ENCODE measurements at regions not wholly inside any gene's neighbourhood (a gene's known extent, or its start where the extent isn't known, plus 50 kb on each side); places are given as distances from the start of the nearest gene placed in this dataset.

GRCh38 chr2:150376553-150377335 lies 110.7 kb downstream of the RND3 start:
- Histone ChIP-seq H3K4me2 (ENCODE audit: unreplicated experiment) (no peak overlapping the region), H3K36me3 (ENCODE audit: low read depth) (no peaks in the 10 kb centered on the region), H3K27me3 (replicated peaks; ENCODE audit: insufficient read depth) (no peaks in the 10 kb centered on the region), H3K79me2 (ENCODE audit: insufficient read depth) (no peaks in the 10 kb centered on the region), H3F3A (ENCODE audit: insufficient read depth) (no peaks in the 10 kb centered on the region), H3K4me3 (no peak overlapping the region), H3K4me1 (ENCODE audit: insufficient read depth) (no peaks in the 10 kb centered on the region), H3K9me3 (ENCODE audit: low read depth) (no peaks in the 10 kb centered on the region), H3K27ac (no peak overlapping the region), H2AFZ (no peak overlapping the region), H3K9ac (no peak overlapping the region), H4K20me1 (ENCODE audit: insufficient read depth) (no peaks in the 10 kb centered on the region), H3K9me2 (ENCODE audit: insufficient read depth) (no peaks in the 10 kb centered on the region)
- TF ChIP-seq EZH2phosphoT487 (IDR thresholded peaks at IDR 0.05; ENCODE audit: insufficient read depth, low read depth) (no peak), EZH2 (IDR thresholded peaks at IDR 0.05; ENCODE audit: insufficient read depth, poor library complexity, severe bottlenecking) (no peak)
- no peak for DNase-seq
- 74% methylated on average over 7 of the region's 7 CpGs for WGBS, 2 experiments (ENCODE audit: low coverage in 1 of 2, low lambda C conversion rate in 2 of 2, missing lambda C conversion rate in 2 of 2)
- in situ Hi-C loops (cut with MboI): no loop called here

GRCh38 chr2:150375333-150375732 lies 112.1 kb downstream of the RND3 start:
- Histone ChIP-seq H4K20me1 (ENCODE audit: insufficient read depth) (no peaks in the 10 kb centered on the region), H3K9me3 (ENCODE audit: low read depth) (no peaks in the 10 kb centered on the region), H3F3A (ENCODE audit: insufficient read depth) (no peaks in the 10 kb centered on the region), H2AFZ (no peak overlapping the region), H3K4me1 (ENCODE audit: insufficient read depth) (no peaks in the 10 kb centered on the region), H3K4me3 (no peak overlapping the region), H3K9ac (no peak overlapping the region), H3K27me3 (replicated peaks; ENCODE audit: insufficient read depth) (no peaks in the 10 kb centered on the region), H3K36me3 (ENCODE audit: low read depth) (no peaks in the 10 kb centered on the region), H3K79me2 (ENCODE audit: insufficient read depth) (no peaks in the 10 kb centered on the region), H3K4me2 (ENCODE audit: unreplicated experiment) (no peak overlapping the region), H3K9me2 (ENCODE audit: insufficient read depth) (no peaks in the 10 kb centered on the region), H3K27ac (no peak overlapping the region)
- 59 to 64% methylated on average over 2 of the region's 2 CpGs for WGBS, 2 experiments (ENCODE audit: low coverage in 1 of 2, low lambda C conversion rate in 2 of 2, missing lambda C conversion rate in 2 of 2)
- TF ChIP-seq EZH2phosphoT487 (IDR thresholded peaks at IDR 0.05; ENCODE audit: insufficient read depth, low read depth) (no peak), EZH2 (IDR thresholded peaks at IDR 0.05; ENCODE audit: insufficient read depth, poor library complexity, severe bottlenecking) (no peak)
- in situ Hi-C loops (cut with MboI): no loop called here
- no peak for DNase-seq

- no peak overlapping the region for H2AFZ ChIP-seq
- no peaks in the 10 kb centered on the region for H4K20me1 ChIP-seq (ENCODE audit: insufficient read depth)
- no peaks in the 10 kb centered on the region for H3K4me1 ChIP-seq (ENCODE audit: insufficient read depth)
- H3K27me3 ChIP-seq (replicated peaks; ENCODE audit: insufficient read depth): no peaks in the 10 kb centered on the region
- H3K4me3 ChIP-seq: no peak overlapping the region
- H3K9me3 ChIP-seq (ENCODE audit: low read depth): no peaks in the 10 kb centered on the region
- H3K9ac ChIP-seq: no peak overlapping the region
- in situ Hi-C loops (cut with MboI): no loop called here
- H3K36me3 ChIP-seq (ENCODE audit: low read depth): no peaks in the 10 kb centered on the region
- H3F3A ChIP-seq (ENCODE audit: insufficient read depth): no peaks in the 10 kb centered on the region
- no peak for DNase-seq
- H3K9me2 ChIP-seq (ENCODE audit: insufficient read depth): no peaks in the 10 kb centered on the region
- H3K4me2 ChIP-seq (ENCODE audit: unreplicated experiment): no peak overlapping the region
- whole genome bisulfite sequencing, 2 experiments (ENCODE audit: low coverage in 1 of 2, low lambda C conversion rate in 2 of 2, missing lambda C conversion rate in 2 of 2): 78 to 91% methylated on average over 1 of the region's 1 CpG
- TF ChIP-seq EZH2 (IDR thresholded peaks at IDR 0.05; ENCODE audit: insufficient read depth, poor library complexity, severe bottlenecking): no peak
- no peak for TF ChIP-seq EZH2phosphoT487 (IDR thresholded peaks at IDR 0.05; ENCODE audit: insufficient read depth, low read depth)
- no peak overlapping the region for H3K27ac ChIP-seq
- H3K79me2 ChIP-seq (ENCODE audit: insufficient read depth): no peaks in the 10 kb centered on the region
Measured at GRCh38 chr2:150374492-150374891, 113.0 kb downstream of the RND3 start.

- 95 to 96% methylated on average over 2 of the region's 2 CpGs for WGBS, 2 experiments (ENCODE audit: low coverage in 1 of 2, low lambda C conversion rate in 2 of 2, missing lambda C conversion rate in 2 of 2)
- Histone ChIP-seq H3K27ac (no peak overlapping the region), H2AFZ (no peak overlapping the region), H3K27me3 (replicated peaks; ENCODE audit: insufficient read depth) (no peaks in the 10 kb centered on the region), H3K4me2 (ENCODE audit: unreplicated experiment) (no peak overlapping the region), H4K20me1 (ENCODE audit: insufficient read depth) (no peaks in the 10 kb centered on the region), H3K9me3 (ENCODE audit: low read depth) (no peaks in the 10 kb centered on the region), H3K79me2 (ENCODE audit: insufficient read depth) (no peaks in the 10 kb centered on the region), H3K4me3 (no peak overlapping the region), H3F3A (ENCODE audit: insufficient read depth) (no peaks in the 10 kb centered on the region), H3K9ac (no peak overlapping the region), H3K36me3 (ENCODE audit: low read depth) (no peaks in the 10 kb centered on the region), H3K9me2 (ENCODE audit: insufficient read depth) (no peaks in the 10 kb centered on the region), H3K4me1 (ENCODE audit: insufficient read depth) (no peaks in the 10 kb centered on the region)
- in situ Hi-C loops (cut with MboI): no loop called here
- TF ChIP-seq EZH2phosphoT487 (IDR thresholded peaks at IDR 0.05; ENCODE audit: insufficient read depth, low read depth): no peak
- TF ChIP-seq EZH2 (IDR thresholded peaks at IDR 0.05; ENCODE audit: insufficient read depth, poor library complexity, severe bottlenecking): no peak
- no peak for DNase-seq
Measured at GRCh38 chr2:150373374-150373773, 114.1 kb downstream of the RND3 start.
